ENCODE measurements at regions not wholly inside any gene's neighbourhood (a gene's known extent, or its start where the extent isn't known, plus 50 kb on each side); places are given as distances from the start of the nearest gene placed in this dataset.

GRCh38 chr3:71919572-71919971 is 134.6 kb upstream of the PROK2 start:
- DNase-seq (ENCODE audit: low read depth) = no peak

- no peak for DNase-seq (ENCODE audit: low read depth)
These were observed 132.6 kb upstream of the PROK2 start for GRCh38 chr3:71917545-71917944.

DNA sequence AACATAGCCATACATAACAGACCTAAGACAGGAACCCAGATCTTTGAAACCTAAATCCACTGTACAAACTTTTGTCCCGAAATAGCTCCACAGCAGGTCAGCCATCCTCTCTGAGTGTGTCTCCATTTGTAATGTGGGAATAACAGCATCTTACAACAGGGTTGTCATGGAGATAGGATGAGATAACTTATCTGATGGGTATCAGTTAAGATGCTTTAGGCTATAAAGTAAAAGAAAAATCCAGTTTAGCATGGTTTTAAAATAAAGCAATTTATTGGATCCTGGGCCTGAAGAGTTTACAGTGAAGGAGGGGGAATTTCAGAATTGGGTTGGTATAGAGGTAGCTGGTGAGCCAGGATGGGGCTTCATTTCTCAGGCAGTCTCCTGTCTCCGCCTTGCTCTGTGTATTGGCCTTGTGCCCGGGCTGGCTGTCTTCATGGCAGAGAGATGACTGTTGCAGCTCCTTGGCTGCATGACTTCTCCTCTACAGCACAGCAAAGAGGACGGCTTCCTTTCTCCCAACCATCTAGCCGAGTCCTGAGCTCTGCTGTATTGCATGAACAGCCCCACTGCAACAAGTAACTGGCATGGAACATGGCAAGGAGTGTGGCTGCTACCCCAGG is 131.9 kb upstream of the PROK2 start:
- DNase-seq (ENCODE audit: low read depth) = no peak

- DNase-seq (ENCODE audit: low read depth) = no peak
These were observed 128.0 kb upstream of the PROK2 start for GRCh38 chr3:71912839-71913495.

DNA sequence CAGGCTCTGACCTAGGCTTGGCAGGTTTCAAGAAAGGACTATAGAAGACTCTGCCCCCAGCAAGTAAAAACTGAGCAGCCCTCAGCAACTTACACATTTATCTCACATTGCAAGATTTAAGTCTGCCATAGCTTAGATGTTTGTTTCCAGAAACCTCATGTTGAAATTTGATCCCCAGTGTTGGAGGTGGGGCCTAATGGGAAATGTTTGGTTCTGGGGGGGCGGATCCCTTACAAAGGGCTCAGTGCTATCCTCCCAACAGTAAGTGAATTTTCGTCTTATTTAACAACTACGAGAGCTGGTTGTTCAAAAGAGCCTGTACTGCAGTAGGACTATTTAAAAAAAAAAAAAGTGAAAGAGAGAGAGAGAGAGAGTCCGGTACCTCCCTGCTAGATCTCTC is 125.2 kb upstream of the PROK2 start:
- DNase-seq (ENCODE audit: low read depth) = no peak

DNA sequence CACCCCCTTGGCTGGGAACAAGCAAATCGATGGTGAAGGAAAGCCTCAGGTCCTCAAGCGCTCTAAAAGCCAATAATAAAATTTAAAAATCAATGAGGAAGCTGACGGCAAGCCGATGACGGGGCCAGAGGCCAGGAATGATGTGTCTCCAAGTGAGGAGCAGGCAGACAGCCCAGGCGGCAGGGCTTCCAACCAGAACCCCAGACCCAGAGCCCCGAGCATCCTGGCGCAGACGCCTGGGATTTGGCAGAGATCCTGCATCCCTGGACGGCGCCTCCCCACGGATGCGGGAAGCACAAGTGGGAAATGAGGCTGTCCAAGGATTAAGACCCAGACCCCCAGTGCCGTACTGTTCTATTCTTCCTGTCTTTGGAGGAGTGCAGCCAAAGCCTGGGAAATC is 123.0 kb upstream of the PROK2 start:
- no peak for DNase-seq (ENCODE audit: low read depth)

DNA sequence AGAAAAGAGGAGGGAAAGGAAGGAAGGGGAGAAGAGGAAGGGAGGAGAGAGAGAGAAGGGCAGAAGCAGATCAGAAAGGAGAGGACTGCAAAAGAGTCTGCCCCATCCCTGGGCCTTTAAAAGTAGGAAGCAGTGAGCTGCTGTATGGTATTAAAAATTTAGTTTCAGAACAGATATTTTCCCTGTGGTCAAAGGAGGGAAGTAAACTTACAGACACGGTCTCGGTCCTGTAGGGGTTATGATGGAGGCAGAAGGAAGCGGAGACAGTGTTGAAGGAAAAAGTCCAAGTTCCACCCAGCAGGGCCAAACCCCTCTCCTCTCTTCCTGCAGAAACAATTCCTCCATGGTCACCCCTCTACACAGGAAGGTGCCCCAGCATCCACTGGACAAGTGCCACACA is 122.0 kb upstream of the PROK2 start:
- no peak for DNase-seq (ENCODE audit: low read depth)

DNA sequence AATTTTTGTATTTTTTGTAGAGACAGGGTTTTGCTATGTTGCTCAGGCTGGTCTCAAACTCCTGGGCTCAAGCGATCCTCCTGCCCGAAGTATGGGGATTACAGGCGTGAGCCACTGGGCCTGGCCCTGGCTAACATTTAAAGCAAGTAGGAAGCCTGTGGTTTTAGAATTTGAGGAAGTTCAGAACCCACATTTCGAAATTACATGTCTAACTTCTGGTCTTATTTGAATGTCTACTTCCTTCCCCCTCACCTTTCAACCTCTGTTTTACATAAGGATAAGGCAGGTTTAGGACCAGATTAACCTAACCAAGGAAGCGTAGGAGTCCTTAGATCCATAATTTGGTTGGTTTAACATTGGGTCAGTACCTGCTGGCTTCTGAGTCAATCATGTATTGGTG is 120.5 kb upstream of the PROK2 start:
- no peak for DNase-seq (ENCODE audit: low read depth)

- DNase-seq (ENCODE audit: low read depth) = no peak
These were observed 119.0 kb upstream of the PROK2 start for GRCh38 chr3:71903936-71904335.

- DNase-seq (ENCODE audit: low read depth) = no peak
These were observed 118.2 kb upstream of the PROK2 start for GRCh38 chr3:71903112-71903495.

DNA sequence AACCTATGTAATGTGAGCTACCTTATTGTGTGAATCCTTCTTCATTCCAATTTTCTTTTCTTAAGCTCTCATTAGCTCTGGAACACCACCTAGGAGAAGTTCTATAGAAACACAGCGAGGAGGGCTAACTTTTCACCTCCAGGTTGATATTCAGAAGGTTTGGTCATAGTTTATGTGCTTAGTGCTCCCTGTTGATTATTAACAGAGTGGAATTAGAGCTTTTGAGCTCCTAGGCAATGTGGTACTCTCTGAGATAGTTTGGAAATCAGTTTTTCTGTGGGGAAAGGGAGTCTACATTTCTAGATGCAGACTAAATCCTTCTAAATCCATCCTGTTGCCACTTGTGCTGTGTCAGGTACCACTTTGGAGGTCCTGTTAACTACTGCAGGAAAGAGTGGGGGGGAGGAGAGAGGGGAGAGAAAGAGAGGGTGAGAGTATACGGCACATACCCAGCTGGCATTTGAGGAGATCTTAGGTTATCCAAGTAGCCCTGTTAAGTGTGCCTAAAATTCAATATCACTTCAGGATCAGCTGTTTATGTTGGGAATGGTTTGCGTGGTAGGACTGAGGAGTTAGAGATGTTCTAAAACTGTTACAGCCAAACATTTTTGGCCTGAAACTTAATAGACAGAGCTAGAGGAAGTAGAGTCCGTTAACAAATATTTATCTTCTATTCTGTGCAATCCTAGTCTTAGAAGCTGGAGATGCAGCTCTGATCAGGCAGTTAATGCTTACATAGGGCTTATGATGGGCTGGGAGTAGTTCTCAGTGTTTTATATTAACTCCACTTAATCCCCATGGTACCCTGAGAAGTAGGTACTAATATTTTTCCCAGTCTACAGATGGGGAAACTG is 117.5 kb upstream of the PROK2 start:
- DNase-seq (ENCODE audit: low read depth) = no peak

DNA sequence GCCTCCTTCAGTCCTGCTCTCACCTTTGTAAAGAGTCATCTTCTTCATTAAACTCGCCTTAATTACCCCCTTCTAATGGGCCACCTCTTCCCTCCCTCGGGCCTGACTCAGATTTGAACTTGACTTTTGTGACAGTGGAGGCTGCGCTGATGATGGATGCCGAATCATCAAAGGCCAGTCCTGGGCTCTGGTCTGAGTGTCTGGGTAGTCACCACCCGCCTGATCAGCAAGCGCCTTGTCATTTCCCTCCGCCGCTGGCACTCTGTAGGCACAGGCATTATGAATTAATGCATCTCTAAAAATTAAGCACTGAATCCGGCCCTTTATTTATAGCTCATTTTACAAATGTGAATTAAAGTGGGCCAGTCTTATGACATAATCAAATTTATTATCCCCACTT is 116.7 kb upstream of the PROK2 start:
- no peak for DNase-seq (ENCODE audit: low read depth)

DNA sequence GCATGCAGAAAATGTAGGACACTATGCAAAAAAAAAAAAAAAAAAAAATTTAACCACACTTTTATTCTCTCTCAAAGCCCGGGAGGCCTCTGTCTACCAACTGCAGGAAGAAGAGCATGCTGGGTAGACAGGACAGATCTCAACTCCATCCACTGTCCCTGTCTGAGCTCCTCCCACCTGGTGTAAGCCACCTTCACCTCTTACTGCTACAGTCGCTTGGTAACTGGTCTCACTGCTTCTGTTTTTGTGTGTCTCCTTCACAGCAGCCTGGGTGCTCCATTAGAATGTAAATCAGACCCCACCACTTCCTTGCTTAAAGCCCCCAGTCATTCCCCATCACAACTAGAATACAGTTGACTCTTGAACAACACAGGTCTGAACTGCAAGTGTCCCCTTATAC is 115.1 kb upstream of the PROK2 start:
- DNase-seq (ENCODE audit: low read depth) = no peak

DNA sequence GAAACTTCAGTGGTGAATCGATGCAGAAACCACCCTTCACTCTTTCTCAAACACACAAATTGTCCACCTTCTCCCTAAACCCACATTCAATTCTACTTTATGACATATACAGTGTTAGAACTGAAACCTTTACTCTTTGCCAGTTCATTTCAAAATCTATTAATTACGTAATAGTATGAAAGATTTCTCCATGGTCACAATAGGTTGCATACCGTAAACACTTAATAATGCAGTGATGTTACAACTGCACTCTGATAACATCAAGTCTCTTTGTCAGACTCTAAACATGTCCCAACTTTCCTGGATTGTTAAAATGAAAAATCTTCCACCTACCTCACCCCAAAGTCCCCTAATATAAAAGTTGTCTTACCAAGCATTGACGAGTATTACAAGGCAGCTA is 111.8 kb upstream of the PROK2 start:
- no peak for DNase-seq (ENCODE audit: low read depth)

DNA sequence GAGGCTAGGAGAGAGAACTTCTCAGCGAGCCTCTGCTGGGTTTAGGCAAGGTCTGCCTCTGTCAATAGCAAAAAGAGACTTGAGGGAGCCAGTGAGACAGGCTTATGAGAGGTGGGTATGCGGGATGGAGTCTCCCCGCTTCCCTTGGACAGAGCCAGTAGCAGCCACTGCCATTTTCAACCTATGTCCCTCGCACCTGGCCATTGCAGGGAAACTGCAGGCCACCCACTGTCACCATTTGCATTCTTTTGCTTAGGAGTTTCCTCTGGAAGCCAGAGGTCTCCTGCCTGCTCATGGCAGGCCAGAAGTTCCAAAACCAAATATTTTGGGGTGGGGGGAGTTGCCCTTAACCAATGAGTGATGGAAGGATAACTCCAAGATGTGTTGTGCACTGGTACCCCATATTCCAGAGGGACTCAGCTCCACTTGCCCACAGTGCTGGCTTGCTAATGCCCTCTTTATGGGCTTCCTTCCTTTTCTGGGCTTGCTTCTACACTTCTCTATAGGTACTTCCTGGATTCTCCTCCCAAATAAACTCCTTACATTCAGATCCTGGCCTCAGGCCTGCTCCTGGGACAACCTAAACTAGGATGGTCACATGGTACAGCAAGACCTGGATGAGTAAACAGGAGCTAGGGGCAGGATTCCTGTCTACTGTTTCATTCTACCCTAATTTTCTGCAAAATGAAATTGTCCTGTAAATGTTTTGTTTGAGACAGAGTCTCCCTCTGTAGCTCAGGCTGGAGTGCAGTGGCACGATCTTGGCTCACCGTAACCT is 108.9 kb upstream of the PROK2 start:
- DNase-seq (ENCODE audit: low read depth) = no peak

DNA sequence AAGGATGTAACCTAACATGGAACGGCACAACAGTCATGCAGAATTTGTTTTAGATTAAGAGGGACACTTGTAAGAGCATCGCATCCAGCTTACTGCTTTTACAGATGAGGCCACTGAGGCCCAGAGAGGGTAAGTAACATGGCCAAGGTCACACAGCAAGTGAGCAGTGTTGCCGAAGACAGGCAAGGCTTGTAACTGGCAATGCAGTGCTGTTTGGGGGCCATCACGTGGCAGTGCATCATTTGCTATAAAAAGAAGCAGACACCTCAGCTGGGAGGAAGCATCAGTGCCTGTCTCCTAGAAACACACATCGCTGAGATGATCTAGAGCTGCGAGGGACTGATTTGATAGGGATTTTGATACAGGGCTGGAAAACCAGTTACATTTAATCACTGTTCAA is 108.2 kb upstream of the PROK2 start:
- no peak for DNase-seq (ENCODE audit: low read depth)

DNA sequence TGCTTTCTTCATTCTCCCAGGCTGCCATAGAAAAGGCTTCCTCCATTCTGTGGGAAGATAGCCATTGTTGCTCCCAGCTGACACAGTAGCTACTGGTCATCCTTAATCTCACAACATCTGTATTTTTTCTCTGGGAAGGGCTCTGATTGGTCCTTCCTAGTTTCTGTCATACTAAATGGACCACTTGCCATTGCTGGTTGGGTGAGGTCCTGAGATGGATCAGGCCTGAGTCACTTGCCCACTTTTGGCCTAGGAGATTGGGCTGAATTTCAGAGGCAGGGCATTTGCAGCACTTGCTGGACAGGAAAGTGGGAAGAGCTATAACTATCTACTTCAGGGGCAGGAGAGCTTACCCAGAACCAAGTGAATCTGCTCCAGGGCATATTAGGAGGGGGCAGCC is 106.5 kb upstream of the PROK2 start:
- no peak for DNase-seq (ENCODE audit: low read depth)

GRCh38 chr3:71890356-71890931 is 105.5 kb upstream of the PROK2 start:
- DNase-seq (ENCODE audit: low read depth) = no peak

GRCh38 chr3:71887256-71887655 is 102.3 kb upstream of the PROK2 start:
- DNase-seq (ENCODE audit: low read depth) = no peak

DNA sequence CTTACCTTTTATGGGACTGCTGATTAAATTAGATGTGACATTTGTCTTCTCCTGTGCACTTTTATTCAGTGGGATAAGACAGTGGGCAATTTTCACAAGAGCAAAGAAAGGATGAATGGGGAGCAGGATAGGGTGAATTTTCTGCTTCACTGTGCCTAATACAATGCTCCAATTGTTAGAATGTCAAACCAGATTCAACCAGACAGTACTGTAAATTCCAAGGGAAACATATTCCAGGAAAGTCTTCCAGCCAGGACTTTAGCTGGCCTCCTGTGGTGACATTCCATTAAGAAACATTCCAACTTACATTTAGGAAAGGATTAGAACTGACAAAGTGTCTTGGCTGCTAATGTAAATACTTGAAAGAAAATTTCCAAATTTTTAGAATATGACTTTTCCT is 100.1 kb upstream of the PROK2 start:
- no peak for DNase-seq (ENCODE audit: low read depth)

GRCh38 chr3:71881732-71882131 is 96.8 kb upstream of the PROK2 start:
- no peak for DNase-seq (ENCODE audit: low read depth)

- no peak for DNase-seq (ENCODE audit: low read depth)
These were observed 96.1 kb upstream of the PROK2 start for GRCh38 chr3:71881041-71881440.

Data from stimulated activated CD8-positive, alpha-beta memory T cell treated with anti-CD3 and anti-CD28 coated beads, Interleukin-15, amount 100 ng/mL, for 24 hours (primary cell).